Endothelial cell of umbilical vein (primary cell): ENCODE measurements at regions not wholly inside any gene's neighbourhood (a gene's known extent, or its start where the extent isn't known, plus 50 kb on each side); places are given as distances from the start of the nearest gene placed in this dataset.

Experiments
- BruUV-seq: library from RNA; stranded (reverse); fragments of 400-500 nt; replicated peaks from 2 replicates; lab custom pipeline; 2021; lab: Mats Ljungman, UMichigan
- CTCF ChIA-PET: fragments of 300-600, 350-600 bp; sonication (Branson Sonifier 250); formaldehyde crosslinking; loops from one replicate; lab custom pipeline; 2021; ENCODE audit warnings: antibody characterized with exemption, inconsistent platforms; lab: Charles Lee
- POLR2A ChIA-PET: fragments of 300-600, 350-600 bp; sonication (Branson Sonifier 250); formaldehyde crosslinking; loops from one replicate; lab custom pipeline; 2021; ENCODE audit warnings: antibody characterized with exemption, inconsistent platforms; lab: Charles Lee
- DNase-seq: peaks from one replicate; pipeline ENCODE4 v3.0.0-alpha.2; 2011; ENCODE audit warnings: low read depth, low spot score
- FAIRE-seq: peaks from 2 replicates; lab custom pipeline; 2011; peaks lifted over from hg19 to GRCh38; lab: Jason Lieb, UNC
- H2AFZ ChIP-seq: 2 replicates; pipeline ENCODE4 v1.6.0; 2012; ENCODE audit warnings: low read depth, low read length, control low read depth, inconsistent platforms
- H3K27ac ChIP-seq: 2 replicates; pipeline ENCODE4 v1.5.1; 2011; ENCODE audit warnings: low read depth, mild to moderate bottlenecking, control low read depth, low read length, moderate library complexity; ENCODE audit not compliant: insufficient read depth
- H3K27me3 ChIP-seq, 2 experiments: 2 replicates each; pipeline versions ENCODE4 v1.6.0 to v1.6.1; 2011; ENCODE audit warnings: low read length in 2 of 2, mixed read lengths in 1 of 2; ENCODE audit not compliant: control insufficient read depth in 2 of 2, insufficient read depth in 2 of 2
- H3K36me3 ChIP-seq, 2 experiments: 2 replicates in 1 of 2; 3 replicates in 1 of 2; pipeline ENCODE4 v1.5.1; 2011; ENCODE audit warnings: low read length in 2 of 2, mild to moderate bottlenecking in 1 of 2, moderate library complexity in 1 of 2; ENCODE audit not compliant: control insufficient read depth in 2 of 2, insufficient read depth in 2 of 2; ENCODE audit errors: extremely low read depth in 1 of 2
- H3K4me1 ChIP-seq: 3 replicates; pipeline ENCODE4 v1.5.1; 2011; ENCODE audit warnings: mild to moderate bottlenecking, low read length; ENCODE audit not compliant: control insufficient read depth, insufficient read depth; ENCODE audit errors: extremely low read depth
- H3K4me2 ChIP-seq: 2 replicates; pipeline ENCODE4 v1.6.1; 2011; ENCODE audit warnings: low read length, control low read depth, mixed read lengths; ENCODE audit not compliant: insufficient read depth
- H3K4me3 ChIP-seq, 3 experiments: fragments of 200-600 bp in 1 of 3; sonication (generic), shearing (Covaris generic) in 1 of 3; replicated peaks in 1 of 3; 2 replicates each; pipeline ENCODE4 v1.5.1; 2011 to 2016; ENCODE audit warnings: control low read depth in 3 of 3, low read length in 3 of 3, mild to moderate bottlenecking in 2 of 3, inconsistent platforms in 1 of 3, low read depth in 1 of 3, moderate library complexity in 1 of 3; ENCODE audit not compliant: insufficient read depth in 1 of 3
- H3K79me2 ChIP-seq: 2 replicates; pipeline ENCODE4 v1.6.0; 2012; ENCODE audit warnings: low read length, inconsistent platforms; ENCODE audit not compliant: control insufficient read depth, insufficient read depth
- H3K9ac ChIP-seq: replicated peaks from 2 replicates; pipeline ENCODE3; 2011; ENCODE audit warnings: low read length, control low read depth; ENCODE audit not compliant: insufficient read depth; ENCODE audit errors: extremely low read depth
- H3K9me1 ChIP-seq: replicated peaks from 3 replicates; pipeline ENCODE4 v1.6.0; 2011; ENCODE audit warnings: mild to moderate bottlenecking, low read length; ENCODE audit not compliant: control insufficient read depth, insufficient read depth; ENCODE audit errors: extremely low read depth
- H3K9me3 ChIP-seq: replicated peaks from 2 replicates; pipeline ENCODE4 v1.5.1; 2012; ENCODE audit warnings: low read length, inconsistent platforms; ENCODE audit not compliant: control insufficient read depth, insufficient read depth
- H4K20me1 ChIP-seq: replicated peaks from 2 replicates; pipeline ENCODE3; 2011; ENCODE audit warnings: mild to moderate bottlenecking, low read length; ENCODE audit not compliant: control insufficient read depth, insufficient read depth; ENCODE audit errors: extremely low read depth
- EZH2 ChIP-seq: IDR thresholded peaks from 2 replicates; pipeline ENCODE4 v1.6.1; 2012; ENCODE audit warnings: borderline replicate concordance, low read depth, mild to moderate bottlenecking, moderate library complexity, low read length, inconsistent platforms; ENCODE audit not compliant: severe bottlenecking
- FOS ChIP-seq: IDR thresholded peaks from 2 replicates; pipeline ENCODE4 v1.6.1; 2011; ENCODE audit warnings: mild to moderate bottlenecking, low read length, moderate library complexity, borderline replicate concordance; ENCODE audit not compliant: insufficient read depth
- GATA2 ChIP-seq: IDR thresholded peaks from 2 replicates; pipeline ENCODE4 v1.7.0; 2011; ENCODE audit warnings: low read depth, mild to moderate bottlenecking, moderate library complexity, mixed read lengths, low read length; ENCODE audit not compliant: insufficient read length, insufficient read depth
- JUN ChIP-seq: IDR thresholded peaks from 2 replicates; pipeline ENCODE4 v1.6.1; 2011; ENCODE audit warnings: borderline replicate concordance, low read depth; ENCODE audit not compliant: insufficient read length, insufficient read depth
- MAX ChIP-seq: IDR thresholded peaks from 2 replicates; pipeline ENCODE4 v1.6.1; 2011; ENCODE audit not compliant: insufficient read depth, insufficient read length
- MYC ChIP-seq: IDR thresholded peaks from one replicate; pipeline ENCODE4 v1.6.1; 2011; ENCODE audit warnings: mild to moderate bottlenecking, low read depth, low read length
- POLR2A ChIP-seq: IDR thresholded peaks from 2 replicates; pipeline ENCODE4 v1.6.1; 2012; ENCODE audit warnings: low read depth, mild to moderate bottlenecking, control low read depth, low read length
- POLR2AphosphoS5 ChIP-seq: IDR thresholded peaks from 2 replicates; pipeline ENCODE4 v1.6.1; 2012; ENCODE audit warnings: low read depth, mild to moderate bottlenecking, control low read depth, low read length, moderate library complexity; ENCODE audit not compliant: insufficient read depth
- dilution Hi-C: fragments of 300-500 bp; cut with MboI; formaldehyde crosslinking; loops from one replicate; pipeline ENCODE4 v1.15.0; 2019; ENCODE audit warnings: low sequenced_read_pairs; ENCODE audit not compliant: extremely low pct_ligation_motif_present
- intact Hi-C: fragments of 100-400 bp; cut with micrococcal nuclease; formaldehyde crosslinking; loops from one replicate; pipeline ENCODE4 v1.10.0; 2022
- TF ChIP-seq, protein P1 (sequence below), 2 donors: IDR thresholded peaks; 1 replicate in 1 of 2; 2 replicates in 1 of 2; pipeline ENCODE4 v1.5.1; 2011; ENCODE audit warnings: low read length in 2 of 2, mild to moderate bottlenecking in 2 of 2, moderate library complexity in 2 of 2, control low read depth in 1 of 2, inconsistent platforms in 1 of 2, low read depth in 1 of 2; ENCODE audit not compliant: insufficient read depth in 1 of 2; ENCODE audit errors: extremely low read depth in 1 of 2

GRCh38 chr20:60959971-60960370 is 292.1 kb upstream of the CDH4 start:
- Histone ChIP-seq H3K4me3 (no peak overlapping the region), H3K27ac (no peak overlapping the region), H3K36me3 (no peaks in the 10 kb centered on the region), H3K79me2 (no peaks in the 10 kb centered on the region), H3K27me3 (no peaks in the 10 kb centered on the region), H3K4me2 (no peak overlapping the region), H4K20me1 (no peaks in the 10 kb centered on the region), H2AFZ (no peak overlapping the region), H3K9me3 (peaks cover 13% of the 10 kb centered on the region), H3K4me1 (no peaks in the 10 kb centered on the region), H3K9me1 (no peaks in the 10 kb centered on the region), H3K9ac (no peak overlapping the region)
- ChIA-PET POLR2A (no interaction called here), CTCF (no interaction called here)
- dilution Hi-C loops (no loop called here), intact Hi-C loops (no loop called here)
- DNase-seq (no peak), FAIRE-seq (no peak)
- TF ChIP-seq POLR2AphosphoS5 (no peak), JUN (no peak), EZH2 (no peak), GATA2 (no peak), MAX (no peak), POLR2A (no peak), MYC (no peak), FOS (no peak)
- TF ChIP-seq, protein P1, sequence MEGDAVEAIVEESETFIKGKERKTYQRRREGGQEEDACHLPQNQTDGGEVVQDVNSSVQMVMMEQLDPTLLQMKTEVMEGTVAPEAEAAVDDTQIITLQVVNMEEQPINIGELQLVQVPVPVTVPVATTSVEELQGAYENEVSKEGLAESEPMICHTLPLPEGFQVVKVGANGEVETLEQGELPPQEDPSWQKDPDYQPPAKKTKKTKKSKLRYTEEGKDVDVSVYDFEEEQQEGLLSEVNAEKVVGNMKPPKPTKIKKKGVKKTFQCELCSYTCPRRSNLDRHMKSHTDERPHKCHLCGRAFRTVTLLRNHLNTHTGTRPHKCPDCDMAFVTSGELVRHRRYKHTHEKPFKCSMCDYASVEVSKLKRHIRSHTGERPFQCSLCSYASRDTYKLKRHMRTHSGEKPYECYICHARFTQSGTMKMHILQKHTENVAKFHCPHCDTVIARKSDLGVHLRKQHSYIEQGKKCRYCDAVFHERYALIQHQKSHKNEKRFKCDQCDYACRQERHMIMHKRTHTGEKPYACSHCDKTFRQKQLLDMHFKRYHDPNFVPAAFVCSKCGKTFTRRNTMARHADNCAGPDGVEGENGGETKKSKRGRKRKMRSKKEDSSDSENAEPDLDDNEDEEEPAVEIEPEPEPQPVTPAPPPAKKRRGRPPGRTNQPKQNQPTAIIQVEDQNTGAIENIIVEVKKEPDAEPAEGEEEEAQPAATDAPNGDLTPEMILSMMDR (IDR thresholded peaks at IDR 0.05; ENCODE audit: extremely low read depth in 1 of 2, insufficient read depth in 1 of 2, low read depth in 1 of 2, low read length in 2 of 2) = no peak
- no TSS peak for BruUV-seq
